Hypothalamus (tissue), 51 donors: ENCODE measurements at regions not wholly inside any gene's neighbourhood (a gene's known extent, or its start where the extent isn't known, plus 50 kb on each side); places are given as distances from the start of the nearest gene placed in this dataset.
A peak's percentile ranks its signal among the peaks of the same experiment; 100 is the strongest.

Experiments used
- DNase-seq, 51 donors: peaks; one replicate each; lab custom pipeline; 2025; lab: John Stamatoyannopoulos, UW

GRCh38 chr16:87552072-87552718 is 50.1 kb upstream of the JPH3 start:
- no peak for DNase-seq

GRCh38 chr16:87551487-87551886 is 50.8 kb upstream of the JPH3 start:
- no peak for DNase-seq

GRCh38 chr16:87550495-87550961 is 51.8 kb upstream of the JPH3 start:
- peak in 16 of 51 donors; percentile 3 to 61 (median 22) for DNase-seq

GRCh38 chr16:87549627-87550494 is 52.4 kb upstream of the JPH3 start:
- DNase-seq, result no peak

- DNase-seq, result no peak
Observed at GRCh38 chr16:87548046-87548445, 54.3 kb upstream of the JPH3 start.

GRCh38 chr16:87543436-87544191 is 50.8 kb upstream of the ZCCHC14 start:
- no peak for DNase-seq

GRCh38 chr16:87542531-87543102 is 49.8 kb upstream of the ZCCHC14 start:
- DNase-seq, result no peak
